Peyer's patch (tissue), 4 donors: ENCODE measurements at regions not wholly inside any gene's neighbourhood (a gene's known extent, or its start where the extent isn't known, plus 50 kb on each side); places are given as distances from the start of the nearest gene placed in this dataset.

Source experiments
- POLR2A ChIP-seq, 2 donors: fragments of 450-650 bp; IDR thresholded peaks; one replicate each; pipeline ENCODE4 v1.5.1; 2017; ENCODE audit warnings: antibody characterized with exemption in 2 of 2, mild to moderate bottlenecking in 2 of 2, moderate library complexity in 2 of 2
- TF ChIP-seq, protein P1 (sequence below), 6 experiments: fragments of 450-650 bp in 4 of 6; fragments of 200-600 bp in 2 of 6; sonication (generic) in 1 of 6; IDR thresholded peaks; one replicate each; pipeline ENCODE4 v1.5.1; 2017 to 2019; ENCODE audit warnings: antibody characterized with exemption in 6 of 6, mild to moderate bottlenecking in 3 of 6, moderate library complexity in 1 of 6

DNA sequence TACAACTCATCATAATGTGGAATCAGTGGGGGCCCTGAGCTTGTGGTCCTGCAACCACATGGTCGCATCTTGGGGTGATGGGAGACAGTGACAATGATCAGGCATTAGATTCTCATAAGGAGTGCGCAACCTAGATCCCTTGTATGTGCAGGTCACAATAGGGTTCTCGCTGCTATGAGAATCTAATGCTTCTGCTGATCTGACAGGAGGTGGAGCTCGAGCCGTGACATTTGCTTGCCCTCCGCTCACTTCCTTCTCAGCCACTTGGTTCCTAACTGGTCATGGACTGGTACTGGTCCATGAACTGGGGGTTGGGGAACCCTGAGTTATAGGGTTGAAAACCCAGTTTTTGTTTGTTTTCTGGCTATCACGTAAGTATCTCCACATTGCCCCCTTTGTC, 1290.9 kb upstream of the ATXN8OS start:
- TF ChIP-seq, protein P1, sequence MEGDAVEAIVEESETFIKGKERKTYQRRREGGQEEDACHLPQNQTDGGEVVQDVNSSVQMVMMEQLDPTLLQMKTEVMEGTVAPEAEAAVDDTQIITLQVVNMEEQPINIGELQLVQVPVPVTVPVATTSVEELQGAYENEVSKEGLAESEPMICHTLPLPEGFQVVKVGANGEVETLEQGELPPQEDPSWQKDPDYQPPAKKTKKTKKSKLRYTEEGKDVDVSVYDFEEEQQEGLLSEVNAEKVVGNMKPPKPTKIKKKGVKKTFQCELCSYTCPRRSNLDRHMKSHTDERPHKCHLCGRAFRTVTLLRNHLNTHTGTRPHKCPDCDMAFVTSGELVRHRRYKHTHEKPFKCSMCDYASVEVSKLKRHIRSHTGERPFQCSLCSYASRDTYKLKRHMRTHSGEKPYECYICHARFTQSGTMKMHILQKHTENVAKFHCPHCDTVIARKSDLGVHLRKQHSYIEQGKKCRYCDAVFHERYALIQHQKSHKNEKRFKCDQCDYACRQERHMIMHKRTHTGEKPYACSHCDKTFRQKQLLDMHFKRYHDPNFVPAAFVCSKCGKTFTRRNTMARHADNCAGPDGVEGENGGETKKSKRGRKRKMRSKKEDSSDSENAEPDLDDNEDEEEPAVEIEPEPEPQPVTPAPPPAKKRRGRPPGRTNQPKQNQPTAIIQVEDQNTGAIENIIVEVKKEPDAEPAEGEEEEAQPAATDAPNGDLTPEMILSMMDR (IDR thresholded peaks at IDR 0.05), result no peak
- TF ChIP-seq POLR2A (IDR thresholded peaks at IDR 0.05), result no peak
